ENCODE measurements at regions not wholly inside any gene's neighbourhood (a gene's known extent, or its start where the extent isn't known, plus 50 kb on each side); places are given as distances from the start of the nearest gene placed in this dataset.

DNA sequence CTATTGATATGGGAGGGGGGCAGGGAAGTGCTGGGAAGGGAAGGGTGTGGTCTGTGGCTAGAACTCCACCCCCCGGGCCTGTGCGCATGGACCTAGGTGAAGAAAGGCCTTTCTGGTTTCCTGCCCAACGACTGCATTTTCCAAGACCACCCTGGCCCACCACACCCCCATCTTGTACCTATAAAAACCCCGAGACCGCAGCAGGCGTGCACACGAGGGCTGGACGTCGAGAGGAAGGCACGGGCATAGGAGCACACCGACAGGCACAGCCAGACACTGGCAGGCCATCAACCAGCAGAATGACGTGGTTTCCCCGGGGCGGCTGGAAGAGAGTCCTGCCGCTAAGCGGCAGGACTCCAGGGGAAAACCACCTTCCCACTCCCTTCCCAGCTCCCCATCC, 981.1 kb downstream of the PCDH7 start:
- H2AFZ ChIP-seq (ENCODE audit: insufficient read depth, low read depth, low read length, poor library complexity, severe bottlenecking), result no peak overlapping the region
- no peak overlapping the region for H3K4me3 ChIP-seq (replicated peaks in 1 of 3; ENCODE audit: low read depth in 2 of 3, low read length in 3 of 3)
- H3K79me2 ChIP-seq (ENCODE audit: insufficient read depth, low read length), result no peaks in the 10 kb centered on the region
- TF ChIP-seq, protein P1, sequence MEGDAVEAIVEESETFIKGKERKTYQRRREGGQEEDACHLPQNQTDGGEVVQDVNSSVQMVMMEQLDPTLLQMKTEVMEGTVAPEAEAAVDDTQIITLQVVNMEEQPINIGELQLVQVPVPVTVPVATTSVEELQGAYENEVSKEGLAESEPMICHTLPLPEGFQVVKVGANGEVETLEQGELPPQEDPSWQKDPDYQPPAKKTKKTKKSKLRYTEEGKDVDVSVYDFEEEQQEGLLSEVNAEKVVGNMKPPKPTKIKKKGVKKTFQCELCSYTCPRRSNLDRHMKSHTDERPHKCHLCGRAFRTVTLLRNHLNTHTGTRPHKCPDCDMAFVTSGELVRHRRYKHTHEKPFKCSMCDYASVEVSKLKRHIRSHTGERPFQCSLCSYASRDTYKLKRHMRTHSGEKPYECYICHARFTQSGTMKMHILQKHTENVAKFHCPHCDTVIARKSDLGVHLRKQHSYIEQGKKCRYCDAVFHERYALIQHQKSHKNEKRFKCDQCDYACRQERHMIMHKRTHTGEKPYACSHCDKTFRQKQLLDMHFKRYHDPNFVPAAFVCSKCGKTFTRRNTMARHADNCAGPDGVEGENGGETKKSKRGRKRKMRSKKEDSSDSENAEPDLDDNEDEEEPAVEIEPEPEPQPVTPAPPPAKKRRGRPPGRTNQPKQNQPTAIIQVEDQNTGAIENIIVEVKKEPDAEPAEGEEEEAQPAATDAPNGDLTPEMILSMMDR (IDR thresholded peaks at IDR 0.05), result no peak
- H3K4me1 ChIP-seq (ENCODE audit: control insufficient read depth in 1 of 2, insufficient read depth in 2 of 2, low read length in 2 of 2), result no peaks in the 10 kb centered on the region
- intact Hi-C loops (cut with micrococcal nuclease), result no loop called here
- Mint-ChIP-seq H3K4me3 (no peak overlapping the region), H3K27me3 (ENCODE audit: low read depth in 3 of 3) (no peaks in the 10 kb centered on the region), H3K36me3 (no peaks in the 10 kb centered on the region), H3K9me3 (peaks cover 0 to 7% (median 2%) of the 10 kb centered on the region in 7 donors), H3K27ac (peak overlapping the region in 1 of 7 donors; percentile 68), H3K4me1 (no peaks in the 10 kb centered on the region)
- peaks cover 0 to 12% of the 10 kb centered on the region in 2 donors for H3K9me3 ChIP-seq (replicated peaks in 1 of 2; ENCODE audit: control insufficient read depth in 1 of 2, insufficient read depth in 1 of 2, low read length in 2 of 2)
- no peaks in the 10 kb centered on the region for H3K27me3 ChIP-seq (ENCODE audit: control insufficient read depth in 2 of 2, insufficient read depth in 2 of 2, low read length in 2 of 2)
- H4K20me1 ChIP-seq (ENCODE audit: insufficient read depth, low read length), result no peaks in the 10 kb centered on the region
- H3K27ac ChIP-seq (ENCODE audit: low read depth in 1 of 2, low read length in 2 of 2), result no peak overlapping the region
- no peaks in the 10 kb centered on the region for H3K36me3 ChIP-seq (replicated peaks in 1 of 2; ENCODE audit: control insufficient read depth in 1 of 2, insufficient read depth in 2 of 2, low read length in 2 of 2)
- WGBS (ENCODE audit: insufficient coverage), result 89% methylated on average over 14 of the region's 16 CpGs
- H3K9ac ChIP-seq (ENCODE audit: insufficient read depth, low read length, poor library complexity, severe bottlenecking), result no peak overlapping the region
- no peak for DNase-seq
- no peak overlapping the region for H3K4me2 ChIP-seq (replicated peaks; ENCODE audit: extremely low read depth, low read length, poor library complexity, severe bottlenecking)

DNA sequence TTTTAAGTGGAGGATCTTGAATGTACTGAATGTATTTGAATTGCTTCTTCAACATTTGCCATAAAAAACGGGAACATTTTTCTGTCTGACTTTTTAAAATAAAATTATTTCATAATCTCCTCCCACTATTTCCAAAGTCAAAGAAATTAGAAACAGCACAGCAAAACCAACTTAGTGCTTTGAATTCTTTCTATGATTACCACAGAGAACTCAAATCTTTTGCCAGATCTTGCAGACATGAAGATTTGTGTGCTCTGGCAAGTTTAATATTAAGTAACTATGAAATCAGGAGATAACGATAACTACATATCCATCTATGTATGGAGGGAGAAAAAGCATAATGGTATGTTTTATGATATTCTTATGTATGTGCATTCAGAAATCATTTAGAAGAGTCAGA, 982.2 kb downstream of the PCDH7 start:
- Histone ChIP-seq H3K9me3 (replicated peaks in 1 of 2; ENCODE audit: control insufficient read depth in 1 of 2, insufficient read depth in 1 of 2, low read length in 2 of 2) (peaks cover 0 to 12% of the 10 kb centered on the region in 2 donors), H3K4me3 (replicated peaks in 1 of 3; ENCODE audit: low read depth in 2 of 3, low read length in 3 of 3) (no peak overlapping the region), H3K27me3 (ENCODE audit: control insufficient read depth in 2 of 2, insufficient read depth in 2 of 2, low read length in 2 of 2) (no peaks in the 10 kb centered on the region), H3K4me2 (replicated peaks; ENCODE audit: extremely low read depth, low read length, poor library complexity, severe bottlenecking) (no peak overlapping the region), H3K27ac (ENCODE audit: low read depth in 1 of 2, low read length in 2 of 2) (no peak overlapping the region), H3K79me2 (ENCODE audit: insufficient read depth, low read length) (no peaks in the 10 kb centered on the region), H3K9ac (ENCODE audit: insufficient read depth, low read length, poor library complexity, severe bottlenecking) (no peak overlapping the region), H3K4me1 (ENCODE audit: control insufficient read depth in 1 of 2, insufficient read depth in 2 of 2, low read length in 2 of 2) (no peaks in the 10 kb centered on the region), H3K36me3 (replicated peaks in 1 of 2; ENCODE audit: control insufficient read depth in 1 of 2, insufficient read depth in 2 of 2, low read length in 2 of 2) (no peaks in the 10 kb centered on the region), H4K20me1 (ENCODE audit: insufficient read depth, low read length) (no peaks in the 10 kb centered on the region), H2AFZ (ENCODE audit: insufficient read depth, low read depth, low read length, poor library complexity, severe bottlenecking) (no peak overlapping the region)
- no peak overlapping the region for H3K4me3 Mint-ChIP-seq
- peaks cover 0 to 7% (median 2%) of the 10 kb centered on the region in 7 donors for H3K9me3 Mint-ChIP-seq
- no peak overlapping the region for H3K27ac Mint-ChIP-seq
- intact Hi-C loops (cut with micrococcal nuclease), result no loop called here
- DNase-seq, result no peak
- H3K27me3 Mint-ChIP-seq (ENCODE audit: low read depth in 3 of 3), result no peaks in the 10 kb centered on the region
- TF ChIP-seq, protein P1 (IDR thresholded peaks at IDR 0.05), result no peak
- no CpG with 5 or more reads among the region's 2 CpGs for WGBS (ENCODE audit: insufficient coverage)
- H3K4me1 Mint-ChIP-seq, result no peaks in the 10 kb centered on the region
- no peaks in the 10 kb centered on the region for H3K36me3 Mint-ChIP-seq
